ENCODE measurements at regions not wholly inside any gene's neighbourhood (a gene's known extent, or its start where the extent isn't known, plus 50 kb on each side); places are given as distances from the start of the nearest gene placed in this dataset.

- intact Hi-C loops (cut with DNase I), result no loop called here
- DNase-seq, result peak; percentile 16 to 92 (median 68)
These were observed 541.9 kb upstream of the EEF2KMT start for GRCh38 chr16:5639531-5639930.

GRCh38 chr16:5635331-5635730 is 537.7 kb upstream of the EEF2KMT start:
- no peak for DNase-seq

GRCh38 chr16:5634666-5635180 is 537.1 kb upstream of the EEF2KMT start:
- intact Hi-C loops (cut with DNase I), result no loop called here

More at GRCh38 chr16:5635331-5635730, 537.7 kb upstream of the EEF2KMT start:
- intact Hi-C loops (cut with DNase I), result no loop called here

GRCh38 chr16:5633845-5634440 is 536.3 kb upstream of the EEF2KMT start:
- intact Hi-C loops (cut with DNase I), result no loop called here
- no peak for DNase-seq

More at GRCh38 chr16:5634666-5635180, 537.1 kb upstream of the EEF2KMT start:
- DNase-seq, result no peak

GRCh38 chr16:5622234-5622884 is 524.8 kb upstream of the EEF2KMT start:
- intact Hi-C loops (cut with DNase I), result loop anchor here (5.0 kb wide), 1 partner anchor 120 kb away; no protein-coding TSS in a partner anchor
- DNase-seq, result no peak

- intact Hi-C loops (cut with DNase I), result loop anchor here (5.0 kb wide), 1 partner anchor 120 kb away; no protein-coding TSS in a partner anchor
- no peak for DNase-seq
These were observed 524.2 kb upstream of the EEF2KMT start for GRCh38 chr16:5621826-5622225.

- no peak for DNase-seq
- intact Hi-C loops (cut with DNase I), result no loop called here
These were observed 521.7 kb upstream of the EEF2KMT start for GRCh38 chr16:5619304-5619703.

GRCh38 chr16:5616841-5617240 is 519.2 kb upstream of the EEF2KMT start:
- intact Hi-C loops (cut with DNase I), result no loop called here
- DNase-seq, result no peak

- DNase-seq, result peak; percentile 53 to 89 (median 74)
- intact Hi-C loops (cut with DNase I), result no loop called here
These were observed 518.5 kb upstream of the EEF2KMT start for GRCh38 chr16:5615868-5616642.

GRCh38 chr16:5607169-5607568 is 509.6 kb upstream of the EEF2KMT start:
- intact Hi-C loops (cut with DNase I), result no loop called here
- no peak for DNase-seq

- DNase-seq, result no peak
- intact Hi-C loops (cut with DNase I), result no loop called here
These were observed 507.8 kb upstream of the EEF2KMT start for GRCh38 chr16:5605404-5605803.

GRCh38 chr16:5604770-5605169 is 507.2 kb upstream of the EEF2KMT start:
- DNase-seq, result peak in 39 of 42 donors; percentile 18 to 82 (median 49)
- intact Hi-C loops (cut with DNase I), result no loop called here

GRCh38 chr16:5603836-5604235 is 506.2 kb upstream of the EEF2KMT start:
- no peak for DNase-seq
- intact Hi-C loops (cut with DNase I), result no loop called here

GRCh38 chr16:5601957-5602356 is 504.4 kb upstream of the EEF2KMT start:
- intact Hi-C loops (cut with DNase I), result no loop called here
- DNase-seq, result no peak

- no peak for DNase-seq
- intact Hi-C loops (cut with DNase I), result no loop called here
These were observed 501.2 kb upstream of the EEF2KMT start for GRCh38 chr16:5598793-5599192.

- intact Hi-C loops (cut with DNase I), result no loop called here
- DNase-seq, result no peak
These were observed 498.3 kb upstream of the EEF2KMT start for GRCh38 chr16:5595849-5596248.

GRCh38 chr16:5590416-5590815 is 492.8 kb upstream of the EEF2KMT start:
- intact Hi-C loops (cut with DNase I), result no loop called here
- DNase-seq, result no peak

GRCh38 chr16:5589812-5590373 is 492.3 kb upstream of the EEF2KMT start:
- no peak for DNase-seq
- intact Hi-C loops (cut with DNase I), result no loop called here

- DNase-seq, result no peak
- intact Hi-C loops (cut with DNase I), result no loop called here
These were observed 486.5 kb upstream of the EEF2KMT start for GRCh38 chr16:5584109-5584508.

GRCh38 chr16:5582529-5582928 is 484.9 kb upstream of the EEF2KMT start:
- DNase-seq, result no peak
- intact Hi-C loops (cut with DNase I), result no loop called here
